ENCODE measurements at regions not wholly inside any gene's neighbourhood (a gene's known extent, or its start where the extent isn't known, plus 50 kb on each side); places are given as distances from the start of the nearest gene placed in this dataset.
"Not testable (repeated sequence)": the region's sequence is repeated elsewhere in the genome, so short reads cannot be mapped to it uniquely, and the experiment has no call there.

DNA sequence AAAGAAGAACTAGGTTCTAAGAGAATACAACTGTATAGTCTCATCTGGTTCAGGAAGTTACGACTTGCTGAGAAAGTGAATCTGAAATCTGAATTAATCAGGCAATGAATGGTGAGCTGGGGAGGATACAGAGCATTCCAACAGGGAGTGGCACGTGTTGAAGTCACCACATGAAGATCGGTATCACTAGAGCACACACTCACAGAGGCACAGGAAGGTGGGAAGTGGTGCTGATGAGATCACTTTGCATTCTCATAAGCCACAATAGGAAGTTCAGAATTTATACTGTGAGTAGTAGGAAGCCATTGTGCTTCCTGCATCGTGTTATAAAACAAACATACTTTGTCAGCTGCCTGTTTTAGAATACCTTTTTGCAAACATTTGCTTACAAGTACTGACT is 615.0 kb upstream of the DDX18 start:
- no peak for DNase-seq (ENCODE audit: low spot score)

DNA sequence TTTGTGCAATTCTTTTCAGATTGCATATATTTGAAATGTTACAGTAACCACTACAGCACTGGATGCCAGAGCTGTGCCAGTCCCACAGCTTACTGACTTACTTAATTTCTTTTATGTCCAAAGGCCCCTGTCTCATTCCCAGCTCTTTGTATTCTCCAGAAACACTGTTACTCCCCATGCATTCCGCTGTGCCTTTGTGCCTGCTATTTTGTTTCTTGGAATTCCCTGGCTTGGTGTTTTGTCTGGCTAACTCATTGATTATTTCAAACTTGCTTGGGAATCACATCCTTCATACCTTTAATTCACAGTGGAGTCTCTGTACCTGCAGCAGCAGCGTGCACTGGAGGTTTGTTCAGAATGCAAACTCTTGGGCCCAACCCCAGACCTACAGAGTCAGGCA is 601.9 kb upstream of the DDX18 start:
- DNase-seq (ENCODE audit: low spot score): no peak

- DNase-seq (ENCODE audit: low spot score): no peak
These were observed 597.3 kb upstream of the DDX18 start for GRCh38 chr2:117217145-117217544.

- no peak for DNase-seq (ENCODE audit: low spot score)
These were observed 591.7 kb upstream of the DDX18 start for GRCh38 chr2:117222809-117223208.

DNA sequence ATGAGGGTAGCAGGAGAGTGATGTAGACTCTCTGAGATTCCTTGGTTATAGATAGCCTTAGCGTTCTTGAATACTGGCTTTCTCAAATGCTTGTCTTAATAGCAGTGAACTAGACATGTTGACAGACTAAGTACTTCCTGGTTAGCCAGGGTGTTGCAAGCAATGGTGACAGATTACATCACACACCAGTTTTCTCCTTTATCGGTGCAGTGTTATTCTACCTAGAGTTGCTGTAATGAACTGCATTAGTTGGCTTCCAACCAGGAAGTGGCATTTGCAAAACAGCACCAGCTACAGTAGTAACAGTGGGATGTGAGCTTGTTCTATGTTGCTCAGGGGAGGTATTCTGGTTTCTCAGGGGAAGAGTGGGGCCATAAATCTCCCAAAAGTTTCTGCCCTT is 582.2 kb upstream of the DDX18 start:
- no peak for DNase-seq (ENCODE audit: low spot score)

DNA sequence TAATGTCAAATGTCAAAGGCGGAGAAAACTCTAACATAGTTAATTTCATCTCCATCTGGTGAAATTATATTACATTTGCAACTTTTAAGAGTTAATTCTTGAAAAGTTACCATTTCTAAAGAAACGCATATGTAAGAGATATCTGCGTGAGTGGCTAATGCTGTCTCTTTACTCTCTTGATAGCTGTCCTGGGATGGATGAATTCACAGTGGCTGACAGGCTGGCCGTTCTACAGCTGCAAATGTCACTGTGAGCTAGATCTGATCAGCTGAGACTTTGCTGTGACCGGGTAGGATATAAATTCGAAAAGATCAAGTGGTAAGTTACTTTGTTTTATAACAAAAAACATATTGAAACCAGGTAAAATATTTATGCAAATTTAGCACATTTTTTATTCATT is 557.1 kb upstream of the DDX18 start:
- DNase-seq (ENCODE audit: low spot score): no peak

DNA sequence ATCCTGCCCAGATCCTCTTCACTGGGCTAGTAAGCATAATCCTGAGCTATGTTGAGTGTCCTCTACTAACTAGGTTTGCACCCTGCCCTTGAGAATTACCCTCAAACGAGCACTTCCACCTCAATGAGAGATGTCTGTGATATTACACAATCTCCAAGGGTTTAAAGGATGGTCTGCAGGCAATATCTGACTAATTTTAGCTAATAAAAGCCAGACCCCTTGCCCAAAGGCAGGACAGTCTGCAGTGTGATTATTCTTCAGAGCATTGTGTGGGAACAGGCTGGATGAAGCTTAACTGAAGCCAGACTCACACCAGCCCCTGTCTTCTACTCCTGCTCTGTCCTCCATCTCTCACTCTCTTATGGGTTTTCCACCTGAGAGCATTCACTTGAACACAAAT is 544.9 kb upstream of the DDX18 start:
- no peak for DNase-seq (ENCODE audit: low spot score)

DNA sequence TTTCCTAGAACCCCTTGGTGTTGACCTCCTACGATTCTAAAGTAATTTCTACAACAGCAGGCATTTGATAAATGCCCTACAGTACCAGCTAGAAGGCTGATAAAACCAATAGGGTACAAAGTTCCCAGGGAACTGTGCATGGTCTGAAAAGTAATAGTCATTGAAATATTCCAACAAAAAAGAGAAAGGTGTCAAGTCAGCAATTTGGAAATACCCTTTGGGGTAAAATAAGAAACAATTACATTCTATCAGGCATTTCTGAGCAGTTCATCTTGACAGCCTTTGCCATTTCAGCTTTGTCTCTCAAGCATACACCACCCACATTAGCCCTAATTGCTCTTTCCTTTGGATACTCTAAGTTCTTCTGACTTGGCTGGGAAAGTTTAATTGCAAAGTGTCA is 542.9 kb upstream of the DDX18 start:
- DNase-seq (ENCODE audit: low spot score): no peak

- no peak for DNase-seq (ENCODE audit: low spot score)
These were observed 541.4 kb upstream of the DDX18 start for GRCh38 chr2:117273009-117273671.

- no peak for DNase-seq (ENCODE audit: low spot score)
These were observed 521.5 kb upstream of the DDX18 start for GRCh38 chr2:117293012-117293411.

DNA sequence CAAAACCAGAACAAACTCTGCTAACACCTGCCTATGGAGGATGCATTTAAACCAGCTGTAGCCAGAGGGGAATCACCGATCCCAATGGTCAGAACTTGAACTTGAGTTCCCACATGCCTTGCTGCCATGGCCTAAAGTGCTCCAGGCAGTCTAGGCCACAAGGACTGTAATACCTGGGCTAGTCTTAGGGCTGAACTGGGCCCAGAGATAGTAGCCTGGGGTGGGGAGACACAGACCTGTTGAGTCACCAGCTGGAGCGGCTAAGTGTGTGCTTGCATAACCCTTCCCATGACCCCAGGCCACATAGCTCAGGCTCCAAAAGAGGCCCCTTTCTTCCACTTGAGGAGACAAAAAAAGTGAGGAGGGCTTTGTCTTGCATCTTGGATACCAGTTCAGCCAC is 515.0 kb upstream of the DDX18 start:
- DNase-seq (ENCODE audit: low spot score): no peak

- DNase-seq (ENCODE audit: low spot score): no peak
These were observed 505.4 kb upstream of the DDX18 start for GRCh38 chr2:117308861-117309770.

DNA sequence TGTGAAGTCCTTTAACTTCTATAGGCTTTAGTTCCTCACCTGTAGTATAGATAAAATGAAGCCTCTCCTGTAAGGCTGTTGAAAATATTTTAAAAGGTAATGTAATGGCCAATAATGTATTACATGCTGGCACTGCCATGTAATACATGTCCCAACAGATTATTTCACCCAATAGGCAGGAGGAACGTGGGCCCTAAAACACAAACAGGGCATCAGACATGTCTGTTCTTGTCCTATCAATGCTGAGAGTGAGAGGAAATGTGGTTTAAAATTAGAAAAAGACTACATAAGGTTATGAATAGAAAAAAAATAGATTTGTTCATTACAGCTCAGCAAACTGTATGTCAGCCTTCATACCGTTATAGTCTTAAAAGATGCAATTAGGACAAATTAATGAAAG is 492.7 kb upstream of the DDX18 start:
- DNase-seq (ENCODE audit: low spot score): no peak

GRCh38 chr2:117323331-117323730 is 491.2 kb upstream of the DDX18 start:
- no peak for DNase-seq (ENCODE audit: low spot score)

DNA sequence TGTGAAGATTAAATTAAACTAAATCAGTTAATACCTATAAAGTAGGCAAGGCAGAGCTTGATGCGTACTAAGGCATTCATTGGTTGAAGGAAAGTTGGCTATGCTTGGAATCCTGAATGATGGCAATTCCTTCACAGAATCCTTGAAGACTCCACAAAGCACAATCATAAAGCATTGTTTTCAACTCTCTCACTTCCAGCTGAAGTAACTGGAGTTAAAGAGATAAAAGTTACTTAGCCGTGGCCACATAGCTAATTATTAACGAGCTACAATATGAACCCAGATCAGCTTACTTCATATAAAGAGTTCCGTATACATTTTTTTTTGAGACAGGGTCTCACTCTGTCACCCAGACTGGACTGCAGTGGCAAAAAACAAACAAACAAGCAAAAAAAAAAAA is 483.9 kb upstream of the DDX18 start:
- DNase-seq (ENCODE audit: low spot score): no peak

DNA sequence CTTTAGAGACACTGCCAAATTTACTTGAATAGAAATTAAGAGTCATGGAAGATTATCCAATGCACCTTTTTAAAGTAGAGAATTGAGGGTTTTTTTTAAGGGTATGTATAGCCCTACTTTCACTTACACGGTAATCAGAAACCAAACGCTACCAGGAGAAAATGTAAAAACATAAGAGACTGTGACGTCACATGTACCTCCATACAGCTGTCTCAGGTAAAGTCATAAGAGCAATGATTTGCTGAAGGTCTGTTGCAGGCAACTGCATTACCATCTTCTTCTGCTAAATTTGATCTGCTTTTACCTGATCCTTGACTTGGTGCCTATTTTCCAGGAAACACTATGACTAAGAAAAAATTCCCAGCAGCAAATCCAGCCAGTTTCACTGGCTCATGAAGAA is 478.5 kb upstream of the DDX18 start:
- DNase-seq (ENCODE audit: low spot score): no peak

DNA sequence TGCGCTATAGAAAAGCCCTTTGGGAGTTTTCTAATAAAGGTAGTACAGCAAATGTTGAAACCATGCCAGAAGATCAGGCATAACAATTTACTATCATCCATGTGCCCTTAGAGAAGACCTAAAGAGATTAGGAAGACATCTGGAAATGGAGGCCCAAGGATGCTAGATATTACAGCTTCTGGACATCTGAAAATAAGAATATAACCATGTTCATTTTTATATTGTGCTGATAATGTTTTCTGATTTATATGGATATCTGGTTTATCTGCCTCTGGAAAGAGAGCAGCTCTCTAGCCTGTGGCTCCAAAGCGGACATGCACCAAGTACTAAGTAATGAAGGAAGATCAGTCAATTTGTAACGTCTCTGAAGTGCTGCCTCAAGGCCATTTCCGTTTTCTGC is 478.0 kb upstream of the DDX18 start:
- no peak for DNase-seq (ENCODE audit: low spot score)

DNA sequence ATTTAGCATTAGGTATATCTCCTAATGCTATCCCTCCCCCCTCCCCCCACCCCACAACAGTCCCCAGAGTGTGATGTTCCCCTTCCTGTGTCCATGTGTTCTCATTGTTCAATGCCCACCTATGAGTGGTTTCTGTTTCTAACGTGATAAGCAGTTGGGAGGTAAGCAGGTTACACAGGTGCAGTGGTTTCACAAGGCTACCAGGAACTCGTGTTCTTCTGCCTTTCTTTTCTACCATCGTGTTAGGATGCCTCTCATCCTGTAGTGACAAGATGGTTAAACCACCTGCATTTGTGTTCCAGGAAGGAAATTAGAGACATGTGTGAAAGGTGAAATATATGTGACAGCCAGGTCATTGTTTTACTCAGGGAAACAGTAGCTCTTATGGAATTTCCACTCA is 476.5 kb upstream of the DDX18 start:
- DNase-seq (ENCODE audit: low spot score): not testable (repeated sequence)

DNA sequence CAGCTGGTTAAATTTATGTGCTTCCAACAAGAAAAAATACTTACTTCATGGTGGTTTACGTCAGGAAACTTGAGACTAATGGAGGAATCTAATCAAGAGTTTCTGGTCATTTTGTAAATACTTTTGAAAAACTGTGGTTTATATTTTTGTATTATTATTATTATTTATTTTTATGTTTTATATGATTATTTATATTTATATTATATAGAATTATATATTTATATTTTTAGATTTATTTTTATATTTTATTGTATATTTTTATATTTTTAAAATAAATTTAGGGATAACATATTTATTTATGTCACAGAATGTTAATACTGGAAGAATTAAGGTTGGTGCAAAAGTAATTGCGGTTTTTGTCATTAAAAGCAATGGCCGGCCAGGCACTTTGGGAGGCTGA is 474.5 kb upstream of the DDX18 start:
- no peak for DNase-seq (ENCODE audit: low spot score)

GRCh38 chr2:117341690-117342089 is 472.8 kb upstream of the DDX18 start:
- no peak for DNase-seq (ENCODE audit: low spot score)

DNA sequence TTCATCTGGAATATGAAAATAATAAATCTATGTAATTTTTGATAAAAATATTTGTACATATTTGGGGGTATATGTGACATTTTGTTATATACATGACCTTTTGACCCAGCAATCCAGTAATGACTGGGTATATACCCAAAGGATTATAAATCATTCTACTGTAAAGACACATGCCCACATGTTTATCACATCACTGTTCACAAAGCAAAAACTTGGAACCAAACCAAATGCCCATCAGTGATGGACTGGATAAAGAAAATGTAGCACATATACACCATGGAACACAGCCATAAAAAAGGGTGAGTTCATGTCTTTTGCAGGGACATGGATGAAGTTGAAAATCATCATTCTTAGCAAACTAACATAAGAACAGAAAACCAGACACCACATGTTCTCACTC is 472.1 kb upstream of the DDX18 start:
- DNase-seq (ENCODE audit: low spot score): no peak

DNA sequence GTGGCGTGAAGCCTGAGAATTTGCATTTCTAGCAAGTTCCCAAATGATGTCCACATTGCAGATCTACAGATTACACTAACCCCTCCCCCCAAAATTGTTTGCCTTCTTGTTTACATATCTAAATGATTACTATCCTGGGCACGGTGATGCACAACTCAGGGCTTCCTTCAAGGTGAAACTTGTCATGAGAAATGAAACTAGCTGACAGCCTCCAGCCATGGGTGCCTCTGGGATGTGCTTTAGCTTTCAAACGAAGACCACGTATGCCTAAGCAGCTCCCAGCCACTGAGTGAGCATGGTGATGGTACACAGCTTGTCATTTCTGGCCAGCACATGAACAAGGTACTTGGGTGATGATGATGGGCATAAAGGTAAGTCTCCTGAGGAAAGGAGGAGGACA is 464.8 kb upstream of the DDX18 start:
- DNase-seq (ENCODE audit: low spot score): no peak

DNA sequence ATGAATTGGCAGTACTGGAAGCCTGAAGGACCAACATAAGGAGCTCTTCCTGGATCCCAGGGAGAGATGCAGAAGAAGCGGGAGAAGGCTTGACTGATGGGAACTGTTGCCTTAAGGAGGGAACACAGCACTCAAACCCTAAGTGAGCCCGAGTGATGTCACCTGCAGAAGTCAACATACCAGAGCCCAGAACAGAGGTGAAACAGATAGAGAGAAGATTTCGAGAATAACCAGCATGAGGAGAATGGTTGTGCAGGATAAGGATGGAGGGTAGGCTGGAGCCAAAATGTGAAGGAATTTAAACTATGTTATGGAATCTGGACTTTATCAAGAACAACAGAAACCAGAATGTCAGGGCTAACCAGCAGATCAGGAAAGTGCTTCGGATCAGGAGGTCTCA is 463.1 kb upstream of the DDX18 start:
- DNase-seq (ENCODE audit: low spot score): no peak

Measured in cerebellar cortex (tissue), 1 donor.